SH-SY5Y (cell line): ENCODE measurements at regions not wholly inside any gene's neighbourhood (a gene's known extent, or its start where the extent isn't known, plus 50 kb on each side); places are given as distances from the start of the nearest gene placed in this dataset.

Experiments used
- GATA2 ChIP-seq: IDR thresholded peaks from 2 replicates; pipeline ENCODE4 v1.6.1; 2011; ENCODE audit warnings: mild to moderate bottlenecking, low read depth, low read length
- GATA3 ChIP-seq: IDR thresholded peaks from 2 replicates; pipeline ENCODE4 v1.6.1; 2011; ENCODE audit warnings: low read depth, mild to moderate bottlenecking, low read length, moderate library complexity

DNA sequence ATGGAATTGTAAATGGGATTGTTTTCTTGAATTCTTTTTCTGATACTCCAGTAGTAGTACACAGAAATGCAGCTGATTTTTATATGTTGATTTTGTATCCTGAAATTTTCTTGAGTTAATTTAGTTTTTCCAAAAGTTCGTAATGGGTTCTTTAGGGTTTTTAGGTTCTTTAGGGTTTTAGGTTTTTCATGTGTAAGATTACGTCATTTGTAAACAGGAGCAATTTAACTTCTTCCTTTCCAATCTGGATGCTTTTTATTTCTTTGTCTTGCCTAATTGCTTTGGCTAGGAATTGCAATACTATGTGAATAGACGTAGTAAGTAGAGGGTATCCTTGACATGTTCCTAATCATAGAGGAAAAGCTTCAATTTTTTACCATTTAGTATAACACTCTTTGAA is 568.6 kb downstream of the MMUT start:
- TF ChIP-seq GATA3 (no peak), GATA2 (no peak)
